GM12892 (cell line): ENCODE measurements at regions not wholly inside any gene's neighbourhood (a gene's known extent, or its start where the extent isn't known, plus 50 kb on each side); places are given as distances from the start of the nearest gene placed in this dataset.

Experiments
- POLR2A ChIP-seq: IDR thresholded peaks from 2 replicates; pipeline ENCODE4 v1.6.1; 2011; ENCODE audit warnings: low read depth, low read length, control low read depth
- POLR2AphosphoS5 ChIP-seq: IDR thresholded peaks from 2 replicates; pipeline ENCODE4 v1.6.1; 2011; ENCODE audit warnings: low read depth, low read length, control low read depth
- TAF1 ChIP-seq: IDR thresholded peaks from 2 replicates; pipeline ENCODE4 v1.6.1; 2011; ENCODE audit warnings: low read depth, mild to moderate bottlenecking, control low read depth, low read length, borderline replicate concordance

DNA sequence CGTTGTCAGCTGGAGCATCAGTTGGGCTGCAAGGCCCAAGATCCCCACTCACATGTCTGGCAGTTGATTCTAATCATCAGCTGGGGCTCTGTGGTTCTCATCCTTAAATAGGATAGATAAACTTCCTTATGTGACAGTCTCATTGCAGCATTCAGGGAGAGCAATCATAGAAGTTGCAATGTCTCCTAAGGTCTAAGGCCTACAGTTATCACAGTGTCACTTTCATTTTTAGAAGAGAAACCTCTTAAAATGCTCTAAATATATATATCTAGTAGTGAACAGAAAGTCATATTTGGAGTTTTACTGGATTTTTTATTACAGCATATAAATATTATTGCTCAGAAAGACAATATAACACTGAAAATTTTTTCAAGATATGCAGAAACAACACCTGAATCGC lies 226.0 kb upstream of the PPP1R2C start:
- TF ChIP-seq POLR2AphosphoS5 (no peak), TAF1 (no peak), POLR2A (no peak)
